Activated T-cell treated with anti-CD3 and anti-CD28 coated beads, Interleukin-2, amount 50 U/mL, for 24 hours (primary cell): ENCODE measurements at regions not wholly inside any gene's neighbourhood (a gene's known extent, or its start where the extent isn't known, plus 50 kb on each side); places are given as distances from the start of the nearest gene placed in this dataset.
"Not testable (repeated sequence)": the region's sequence is repeated elsewhere in the genome, so short reads cannot be mapped to it uniquely, and the experiment has no call there.

Experiments
- DNase-seq: peaks from one replicate; pipeline ENCODE4 v3.0.0-alpha.2; 2020
- H3K27ac Mint-ChIP-seq: 2 replicates; pipeline ENCODE4 v1.8.0; 2020; ENCODE audit warnings: mild to moderate bottlenecking, mixed read lengths
- H3K27me3 Mint-ChIP-seq: 2 replicates; pipeline ENCODE4 v1.8.0; 2020; ENCODE audit warnings: mixed read lengths
- H3K36me3 Mint-ChIP-seq: 2 replicates; pipeline ENCODE4 v1.8.0; 2020; ENCODE audit warnings: low read depth, mixed read lengths
- H3K4me1 Mint-ChIP-seq: 2 replicates; pipeline ENCODE4 v1.8.0; 2020; ENCODE audit warnings: low read depth, mixed read lengths
- H3K4me3 Mint-ChIP-seq: 2 replicates; pipeline ENCODE4 v1.8.0; 2020; ENCODE audit warnings: mild to moderate bottlenecking, moderate library complexity, mixed read lengths
- H3K9me3 Mint-ChIP-seq: 2 replicates; pipeline ENCODE4 v1.8.0; 2020; ENCODE audit warnings: mixed read lengths

GRCh38 chr7:156590212-156590611 is 50.4 kb upstream of the RNF32 start:
- Mint-ChIP-seq H3K4me3 (no peak overlapping the region), H3K27ac (no peak overlapping the region), H3K27me3 (peaks cover 20% of the 10 kb centered on the region), H3K36me3 (no peaks in the 10 kb centered on the region), H3K4me1 (no peaks in the 10 kb centered on the region), H3K9me3 (peaks cover 12% of the 10 kb centered on the region)
- DNase-seq, result no peak

DNA sequence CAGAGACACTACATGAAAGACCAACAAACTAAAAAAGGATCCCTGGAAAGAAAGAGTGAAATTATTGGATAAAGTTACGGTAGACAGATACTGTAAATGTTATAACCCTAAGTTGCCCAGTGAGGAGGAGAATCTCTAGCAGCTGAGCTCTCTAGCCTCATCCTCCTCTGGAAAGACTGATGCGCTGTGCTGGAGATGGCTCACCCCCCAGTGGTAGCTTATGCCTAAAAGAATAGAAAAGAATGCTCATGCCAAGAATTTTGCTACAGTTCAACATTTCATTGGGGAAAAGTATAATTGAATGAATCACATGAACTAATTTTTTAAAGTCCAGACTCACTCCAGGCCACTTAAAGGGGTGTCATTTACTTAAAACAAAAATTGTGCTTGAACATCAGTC is 50.8 kb upstream of the RNF32 start:
- Mint-ChIP-seq H3K27ac (no peak overlapping the region), H3K36me3 (no peaks in the 10 kb centered on the region), H3K9me3 (peaks cover 12% of the 10 kb centered on the region), H3K27me3 (peaks cover 20% of the 10 kb centered on the region), H3K4me1 (no peaks in the 10 kb centered on the region), H3K4me3 (no peak overlapping the region)
- DNase-seq, result no peak

DNA sequence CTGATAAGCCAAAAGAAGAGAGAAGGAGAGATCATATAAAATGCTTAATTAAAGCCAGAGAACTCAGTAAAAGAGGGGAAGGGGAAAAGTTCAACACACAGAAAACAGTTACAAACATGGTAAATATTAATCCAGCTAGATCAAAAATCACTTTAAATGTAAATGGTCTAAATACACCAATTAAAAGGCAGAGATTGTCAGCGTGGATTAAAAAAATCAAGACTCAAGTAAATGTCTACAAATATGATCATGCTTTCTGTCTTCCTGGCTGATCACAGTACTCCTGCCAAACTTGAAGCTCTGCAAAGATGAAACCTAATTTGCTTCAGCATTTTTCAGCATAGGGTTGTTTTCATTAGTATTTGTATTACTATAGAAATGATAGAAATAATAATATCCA is 54.6 kb upstream of the RNF32 start:
- Mint-ChIP-seq H3K27ac (no peak overlapping the region), H3K27me3 (peaks cover 18% of the 10 kb centered on the region), H3K4me1 (no peaks in the 10 kb centered on the region), H3K36me3 (no peaks in the 10 kb centered on the region), H3K4me3 (no peak overlapping the region), H3K9me3 (peaks cover 9% of the 10 kb centered on the region)
- DNase-seq, result no peak

DNA sequence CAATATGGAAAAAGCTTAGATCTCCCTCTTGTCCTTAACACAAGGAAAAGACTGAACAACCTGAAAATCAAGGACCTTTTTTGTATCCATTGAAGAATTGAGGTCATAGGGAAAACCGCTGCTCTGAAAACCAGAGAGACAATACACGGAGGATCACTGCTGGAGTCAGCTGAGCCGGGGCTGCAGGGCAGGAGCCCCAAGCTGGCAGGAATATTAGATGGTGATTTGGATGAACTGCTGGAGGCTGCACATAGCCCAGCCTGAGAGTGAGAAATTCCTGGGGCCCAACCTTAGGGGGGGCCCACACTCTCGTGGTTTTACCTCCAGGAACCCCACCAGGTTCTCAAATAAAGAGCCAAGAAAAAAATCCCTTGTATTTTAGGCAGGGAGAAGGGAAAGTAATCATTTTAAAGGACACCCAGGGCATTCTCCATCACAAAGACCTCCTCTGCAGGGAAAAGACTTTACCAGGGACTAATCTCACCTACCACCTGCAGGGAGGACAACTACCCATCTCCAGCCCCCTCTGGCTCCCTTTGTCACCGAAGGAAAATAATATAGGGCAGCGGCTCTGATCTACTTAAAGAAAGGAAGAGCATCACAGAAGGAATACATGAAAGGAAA is 55.4 kb upstream of the RNF32 start:
- H3K4me3 Mint-ChIP-seq, result no peak overlapping the region
- peaks cover 9% of the 10 kb centered on the region for H3K9me3 Mint-ChIP-seq
- DNase-seq, result no peak
- H3K27ac Mint-ChIP-seq, result no peak overlapping the region
- H3K36me3 Mint-ChIP-seq, result no peaks in the 10 kb centered on the region
- no peaks in the 10 kb centered on the region for H3K4me1 Mint-ChIP-seq
- peaks cover 18% of the 10 kb centered on the region for H3K27me3 Mint-ChIP-seq

- no peak for DNase-seq
- Mint-ChIP-seq H3K36me3 (no peaks in the 10 kb centered on the region), H3K27ac (no peak overlapping the region), H3K4me1 (no peaks in the 10 kb centered on the region), H3K9me3 (peaks cover 9% of the 10 kb centered on the region), H3K27me3 (peaks cover 22% of the 10 kb centered on the region), H3K4me3 (no peak overlapping the region)
Measured at GRCh38 chr7:156582591-156583123, 57.9 kb upstream of the RNF32 start.

GRCh38 chr7:156580036-156580435 is 60.5 kb upstream of the RNF32 start:
- Mint-ChIP-seq H3K36me3 (no peaks in the 10 kb centered on the region), H3K27ac (no peak overlapping the region), H3K9me3 (no peaks in the 10 kb centered on the region), H3K27me3 (peaks cover 28% of the 10 kb centered on the region), H3K4me1 (no peaks in the 10 kb centered on the region), H3K4me3 (no peak overlapping the region)
- no peak for DNase-seq

DNA sequence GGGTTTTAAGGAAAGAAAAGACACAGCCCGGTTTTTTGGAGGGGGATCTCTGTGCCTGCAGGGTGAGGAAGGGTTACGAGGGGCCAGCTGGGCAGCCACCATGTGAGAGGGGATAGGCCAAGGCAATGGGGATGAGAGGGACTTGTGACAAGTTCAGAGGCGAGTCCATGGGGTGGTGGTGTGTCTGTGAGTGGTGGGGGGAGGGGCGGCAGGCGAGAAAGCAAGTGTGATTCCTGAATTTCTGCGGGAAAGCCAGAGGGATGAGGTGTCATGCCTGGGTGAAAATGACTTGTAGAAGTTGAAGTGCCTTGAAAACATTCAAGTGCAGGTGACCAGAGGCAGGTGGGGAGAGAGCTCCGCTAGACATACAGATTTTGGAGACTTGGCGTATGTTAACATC is 61.0 kb upstream of the RNF32 start:
- Mint-ChIP-seq H3K27me3 (peaks cover 30% of the 10 kb centered on the region), H3K9me3 (no peaks in the 10 kb centered on the region), H3K36me3 (no peaks in the 10 kb centered on the region), H3K27ac (no peak overlapping the region), H3K4me1 (no peaks in the 10 kb centered on the region), H3K4me3 (no peak overlapping the region)
- no peak for DNase-seq

GRCh38 chr7:156578978-156579430 is 61.6 kb upstream of the RNF32 start:
- Mint-ChIP-seq H3K4me3 (no peak overlapping the region), H3K4me1 (no peaks in the 10 kb centered on the region), H3K27me3 (peaks cover 32% of the 10 kb centered on the region), H3K27ac (no peak overlapping the region), H3K36me3 (no peaks in the 10 kb centered on the region), H3K9me3 (no peaks in the 10 kb centered on the region)
- DNase-seq, result no peak

GRCh38 chr7:156578578-156578940 is 62.0 kb upstream of the RNF32 start:
- no peaks in the 10 kb centered on the region for H3K4me1 Mint-ChIP-seq
- no peak for DNase-seq
- H3K36me3 Mint-ChIP-seq, result no peaks in the 10 kb centered on the region
- no peak overlapping the region for H3K4me3 Mint-ChIP-seq
- peaks cover 33% of the 10 kb centered on the region for H3K27me3 Mint-ChIP-seq
- H3K27ac Mint-ChIP-seq, result no peak overlapping the region
- H3K9me3 Mint-ChIP-seq, result no peaks in the 10 kb centered on the region

- DNase-seq, result no peak
- H3K9me3 Mint-ChIP-seq, result no peaks in the 10 kb centered on the region
- no peak overlapping the region for H3K27ac Mint-ChIP-seq
- no peaks in the 10 kb centered on the region for H3K4me1 Mint-ChIP-seq
- H3K27me3 Mint-ChIP-seq, result peaks cover 40% of the 10 kb centered on the region
- H3K4me3 Mint-ChIP-seq, result no peak overlapping the region
- H3K36me3 Mint-ChIP-seq, result no peaks in the 10 kb centered on the region
Measured at GRCh38 chr7:156577645-156578577, 62.7 kb upstream of the RNF32 start.

DNA sequence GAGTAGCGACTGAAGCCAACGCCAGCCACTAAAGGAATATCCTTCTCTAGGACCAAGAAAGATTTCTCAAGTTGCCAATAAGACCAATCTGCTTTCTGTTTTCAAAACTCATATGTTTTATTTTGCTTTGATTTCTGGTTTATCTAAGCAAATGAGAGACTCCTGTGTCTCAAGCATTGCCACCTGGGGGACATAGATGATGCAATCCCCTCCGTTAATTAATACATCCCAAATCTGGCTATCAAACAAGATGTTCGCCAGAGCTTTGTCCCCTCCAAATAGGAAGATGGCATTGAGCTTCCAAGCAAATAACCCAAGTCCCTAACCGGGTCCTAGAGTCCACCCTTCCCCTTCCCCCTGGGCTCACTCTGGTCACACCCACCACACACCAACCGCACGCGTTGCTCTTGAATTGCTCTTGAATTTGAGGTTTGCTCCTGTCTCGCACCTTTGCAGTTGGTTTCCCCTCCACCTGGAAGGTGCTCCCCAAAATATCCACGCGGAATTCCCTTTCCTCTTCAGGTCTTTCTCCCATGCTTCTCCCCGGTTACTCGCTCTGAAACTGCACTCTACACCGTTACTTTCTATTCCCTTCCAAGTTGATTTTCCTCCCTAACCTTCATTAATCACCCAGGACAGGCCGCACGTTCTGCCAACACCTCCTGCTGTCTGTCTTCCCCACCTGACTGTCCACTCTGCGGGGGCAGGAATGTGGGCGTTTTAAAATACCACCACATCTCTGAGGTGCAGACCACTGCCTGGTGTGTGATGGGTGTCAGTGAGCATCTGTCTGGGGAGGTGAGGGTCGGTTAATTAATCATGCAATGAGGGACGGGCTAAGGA is 64.1 kb upstream of the RNF32 start:
- H3K4me1 Mint-ChIP-seq, result no peaks in the 10 kb centered on the region
- H3K9me3 Mint-ChIP-seq, result no peaks in the 10 kb centered on the region
- H3K27me3 Mint-ChIP-seq, result peaks cover 45% of the 10 kb centered on the region
- no peaks in the 10 kb centered on the region for H3K36me3 Mint-ChIP-seq
- no peak for DNase-seq
- H3K27ac Mint-ChIP-seq, result no peak overlapping the region
- no peak overlapping the region for H3K4me3 Mint-ChIP-seq

- no peak for DNase-seq
- Mint-ChIP-seq H3K9me3 (peaks cover 11% of the 10 kb centered on the region), H3K36me3 (no peaks in the 10 kb centered on the region), H3K27ac (no peak overlapping the region), H3K4me3 (no peak overlapping the region), H3K27me3 (peaks cover 17% of the 10 kb centered on the region), H3K4me1 (no peaks in the 10 kb centered on the region)
Measured at GRCh38 chr7:156568258-156568657, 72.3 kb upstream of the RNF32 start.

DNA sequence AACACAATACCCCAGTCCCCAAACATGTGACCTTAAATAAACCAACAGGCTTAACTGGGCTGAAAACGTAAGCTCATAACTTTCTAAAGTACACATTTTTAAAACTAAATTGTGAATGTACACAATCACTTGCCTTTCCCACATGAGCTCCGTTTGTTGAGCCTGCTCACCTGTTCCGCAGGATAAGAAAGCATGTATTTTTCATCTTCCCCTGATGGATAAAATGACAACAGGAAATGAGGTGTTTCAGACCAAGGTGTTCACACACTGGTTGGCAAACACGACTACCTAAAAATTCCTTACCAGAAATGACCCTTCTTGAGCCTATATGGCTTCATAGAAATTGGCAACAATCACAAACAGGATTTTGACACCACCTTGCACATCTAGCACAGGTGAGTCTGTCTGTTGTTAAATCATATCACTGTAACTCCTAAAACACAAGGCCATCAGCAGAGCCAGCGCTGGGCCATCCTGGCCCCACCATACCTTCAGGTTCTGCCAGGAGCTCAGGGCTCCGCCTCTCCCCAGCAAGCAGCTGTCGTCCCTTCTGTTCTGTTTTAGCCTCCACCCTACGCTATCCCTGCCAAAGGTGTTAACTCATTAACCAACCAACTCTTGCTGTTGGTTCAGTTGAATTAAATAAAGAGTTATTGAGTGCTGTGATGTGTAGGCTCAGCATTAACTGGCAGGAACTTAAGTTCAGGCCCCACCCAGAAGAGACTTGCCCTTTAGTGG is 73.6 kb upstream of the RNF32 start:
- Mint-ChIP-seq H3K27ac (no peak overlapping the region), H3K4me1 (no peaks in the 10 kb centered on the region), H3K4me3 (no peak overlapping the region), H3K27me3 (peaks cover 8% of the 10 kb centered on the region), H3K36me3 (no peaks in the 10 kb centered on the region), H3K9me3 (peaks cover 11% of the 10 kb centered on the region)
- DNase-seq, result no peak

DNA sequence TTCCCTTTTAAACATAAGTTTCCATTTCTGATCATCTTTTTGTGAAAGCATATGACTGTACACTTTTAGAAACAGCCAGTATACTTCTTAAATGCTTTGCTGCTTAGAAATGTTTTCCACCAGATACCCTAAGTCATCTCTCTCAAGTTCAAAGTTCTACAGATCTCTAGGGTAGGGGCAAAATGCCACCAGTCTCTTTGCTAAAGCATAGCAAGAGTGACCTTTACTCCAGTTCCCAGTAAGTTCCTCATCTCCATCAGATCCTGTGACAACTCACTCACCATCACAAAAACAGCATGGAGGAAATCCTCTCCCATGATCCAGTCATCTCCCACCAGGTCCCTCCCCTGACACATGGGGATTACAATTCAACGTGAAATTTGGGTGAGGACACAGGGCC is 75.6 kb upstream of the RNF32 start:
- not testable (repeated sequence) for DNase-seq, H3K4me1 Mint-ChIP-seq, H3K36me3 Mint-ChIP-seq, H3K4me3 Mint-ChIP-seq, H3K27ac Mint-ChIP-seq
- Mint-ChIP-seq H3K27me3 (peaks cover 22% of the 10 kb centered on the region), H3K9me3 (peaks cover 11% of the 10 kb centered on the region)
